Uterus (tissue), 3 donors: ENCODE measurements at regions not wholly inside any gene's neighbourhood (a gene's known extent, or its start where the extent isn't known, plus 50 kb on each side); places are given as distances from the start of the nearest gene placed in this dataset.

Experiments
- DNase-seq, 2 donors: peaks; one replicate each; pipeline ENCODE4 v3.0.0-alpha.2; 2019 to 2020
- H3K27ac ChIP-seq, 2 donors: fragments of 200-600 bp; sonication (generic); 1 replicate in 1 of 2; 2 replicates in 1 of 2; pipeline ENCODE4 v1.5.1; 2016 to 2018
- H3K27me3 ChIP-seq, 2 donors: fragments of 200-600 bp; sonication (generic); one replicate each; pipeline ENCODE4 v1.5.1; 2018 to 2019; ENCODE audit warnings: control low read depth in 1 of 2
- H3K36me3 ChIP-seq, 2 donors: fragments of 200-600 bp; sonication (generic); one replicate each; pipeline ENCODE4 v1.5.1; 2019; ENCODE audit warnings: control low read depth in 1 of 2
- H3K4me1 ChIP-seq, 2 donors: fragments of 200-600 bp; sonication (generic); one replicate each; pipeline ENCODE4 v1.5.1; 2018 to 2019; ENCODE audit warnings: control low read depth in 1 of 2
- H3K4me3 ChIP-seq, 2 donors: fragments of 200-600 bp; sonication (generic); 1 replicate in 1 of 2; 2 replicates in 1 of 2; pipeline ENCODE4 v1.5.1; 2018 to 2019; ENCODE audit warnings: mild to moderate bottlenecking in 1 of 2
- H3K9me3 ChIP-seq, 2 donors: fragments of 200-600 bp; sonication (generic); one replicate each; pipeline ENCODE4 v1.5.1; 2019; ENCODE audit warnings: control low read depth in 1 of 2
- POLR2A ChIP-seq, 2 donors: fragments of 450-650 bp; IDR thresholded peaks; one replicate each; pipeline ENCODE4 v1.6.1; 2016; ENCODE audit warnings: antibody characterized with exemption in 2 of 2, mild to moderate bottlenecking in 1 of 2, moderate library complexity in 1 of 2
- intact Hi-C: fragments of 100-400 bp; cut with DNase I; formaldehyde crosslinking; loops from one replicate; pipeline ENCODE4 v1.15.1; 2023; ENCODE audit warnings: low total_unique reads
- TF ChIP-seq, protein P1 (sequence below), 4 experiments: fragments of 200-600 bp in 2 of 4; fragments of 450-650 bp in 2 of 4; sonication (generic) in 2 of 4; IDR thresholded peaks; one replicate each; pipeline ENCODE4 v1.5.1; 2016 to 2019; ENCODE audit warnings: antibody characterized with exemption in 4 of 4, mild to moderate bottlenecking in 2 of 4, moderate library complexity in 1 of 4
- donor health status: DM: yes; HTN: yes; CAD: no.

DNA sequence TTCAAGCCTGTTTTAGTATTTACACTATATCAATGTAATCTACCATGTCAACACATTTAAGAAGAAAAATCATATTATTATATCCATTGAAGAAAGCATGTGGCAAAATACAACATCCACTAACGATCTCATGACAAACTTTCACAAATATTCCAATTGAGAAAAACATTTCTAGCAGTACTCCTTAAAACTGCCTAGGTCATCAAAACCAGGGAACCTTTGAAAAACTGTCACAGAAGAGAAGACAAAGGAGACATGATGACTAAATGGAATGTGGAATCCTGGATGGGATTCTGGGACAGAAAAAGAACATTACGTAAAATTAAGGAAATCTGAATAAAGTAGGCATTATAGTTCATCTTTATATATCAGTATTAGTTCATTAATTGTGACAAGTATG lies 1091.3 kb upstream of the CDH6 start:
- Histone ChIP-seq H3K4me1 (no peaks in the 10 kb centered on the region), H3K36me3 (no peaks in the 10 kb centered on the region), H3K4me3 (no peak overlapping the region), H3K27ac (no peak overlapping the region), H3K9me3 (no peaks in the 10 kb centered on the region), H3K27me3 (no peaks in the 10 kb centered on the region)
- DNase-seq, result no peak
- intact Hi-C loops, result no loop called here
- no peak for TF ChIP-seq POLR2A (IDR thresholded peaks at IDR 0.05)
- TF ChIP-seq, protein P1, sequence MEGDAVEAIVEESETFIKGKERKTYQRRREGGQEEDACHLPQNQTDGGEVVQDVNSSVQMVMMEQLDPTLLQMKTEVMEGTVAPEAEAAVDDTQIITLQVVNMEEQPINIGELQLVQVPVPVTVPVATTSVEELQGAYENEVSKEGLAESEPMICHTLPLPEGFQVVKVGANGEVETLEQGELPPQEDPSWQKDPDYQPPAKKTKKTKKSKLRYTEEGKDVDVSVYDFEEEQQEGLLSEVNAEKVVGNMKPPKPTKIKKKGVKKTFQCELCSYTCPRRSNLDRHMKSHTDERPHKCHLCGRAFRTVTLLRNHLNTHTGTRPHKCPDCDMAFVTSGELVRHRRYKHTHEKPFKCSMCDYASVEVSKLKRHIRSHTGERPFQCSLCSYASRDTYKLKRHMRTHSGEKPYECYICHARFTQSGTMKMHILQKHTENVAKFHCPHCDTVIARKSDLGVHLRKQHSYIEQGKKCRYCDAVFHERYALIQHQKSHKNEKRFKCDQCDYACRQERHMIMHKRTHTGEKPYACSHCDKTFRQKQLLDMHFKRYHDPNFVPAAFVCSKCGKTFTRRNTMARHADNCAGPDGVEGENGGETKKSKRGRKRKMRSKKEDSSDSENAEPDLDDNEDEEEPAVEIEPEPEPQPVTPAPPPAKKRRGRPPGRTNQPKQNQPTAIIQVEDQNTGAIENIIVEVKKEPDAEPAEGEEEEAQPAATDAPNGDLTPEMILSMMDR (IDR thresholded peaks at IDR 0.05), result no peak

DNA sequence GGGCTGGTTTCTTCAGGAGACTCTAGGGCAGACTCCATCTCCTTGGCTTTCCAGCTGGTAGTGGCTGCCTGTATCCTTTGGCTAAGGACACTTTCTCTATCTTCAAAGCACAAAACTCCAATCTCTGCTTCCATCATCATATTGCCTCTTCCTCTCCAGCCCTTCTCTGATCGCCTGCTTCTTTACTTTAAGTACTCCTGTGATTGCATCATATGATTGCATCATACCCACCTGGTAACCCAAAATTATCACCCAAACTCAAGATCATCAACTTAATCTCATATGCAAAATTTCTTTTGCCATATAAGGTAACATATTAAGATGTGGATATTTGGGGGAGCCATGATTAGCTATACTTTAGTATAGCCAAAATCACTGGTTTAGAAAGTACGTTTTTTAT lies 1092.6 kb upstream of the CDH6 start:
- no peak for DNase-seq
- intact Hi-C loops, result no loop called here
- Histone ChIP-seq H3K27ac (no peak overlapping the region), H3K4me3 (no peak overlapping the region), H3K4me1 (no peaks in the 10 kb centered on the region), H3K9me3 (no peaks in the 10 kb centered on the region), H3K27me3 (no peaks in the 10 kb centered on the region), H3K36me3 (no peaks in the 10 kb centered on the region)
- no peak for TF ChIP-seq POLR2A (IDR thresholded peaks at IDR 0.05)
- TF ChIP-seq, protein P1 (IDR thresholded peaks at IDR 0.05), result no peak

DNA sequence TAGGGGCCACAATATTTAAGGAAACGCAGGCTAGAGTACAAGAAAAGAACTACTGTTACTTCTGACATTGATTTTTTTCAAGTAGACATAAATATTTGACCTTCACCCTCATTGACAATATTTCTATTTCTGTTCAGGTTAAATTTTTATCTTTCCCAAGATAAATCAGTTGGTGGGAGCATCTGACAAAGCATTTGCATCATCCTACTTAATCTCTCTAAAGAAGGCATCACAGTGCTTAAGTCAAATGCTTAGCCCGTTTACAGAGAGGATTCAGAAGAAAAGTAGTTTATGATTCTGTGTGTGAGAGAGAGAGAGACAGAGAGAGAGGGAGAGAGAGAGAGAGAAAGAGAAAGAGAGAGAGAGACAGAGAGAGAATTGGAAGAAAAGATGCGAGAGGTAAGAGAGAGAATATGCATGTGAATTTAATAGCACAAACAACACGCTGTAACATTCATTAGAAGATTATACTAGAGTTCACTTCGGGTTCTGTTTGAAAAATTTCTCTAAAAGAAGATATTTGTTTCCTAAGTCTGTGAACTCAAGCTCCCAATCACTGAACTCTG lies 1093.3 kb upstream of the CDH6 start:
- TF ChIP-seq POLR2A (IDR thresholded peaks at IDR 0.05), result no peak
- TF ChIP-seq, protein P1 (IDR thresholded peaks at IDR 0.05), result no peak
- no peaks in the 10 kb centered on the region for H3K27me3 ChIP-seq
- no peak for DNase-seq
- no peaks in the 10 kb centered on the region for H3K4me1 ChIP-seq
- H3K36me3 ChIP-seq, result no peaks in the 10 kb centered on the region
- intact Hi-C loops, result no loop called here
- no peak overlapping the region for H3K27ac ChIP-seq
- H3K9me3 ChIP-seq, result no peaks in the 10 kb centered on the region
- H3K4me3 ChIP-seq, result no peak overlapping the region

DNA sequence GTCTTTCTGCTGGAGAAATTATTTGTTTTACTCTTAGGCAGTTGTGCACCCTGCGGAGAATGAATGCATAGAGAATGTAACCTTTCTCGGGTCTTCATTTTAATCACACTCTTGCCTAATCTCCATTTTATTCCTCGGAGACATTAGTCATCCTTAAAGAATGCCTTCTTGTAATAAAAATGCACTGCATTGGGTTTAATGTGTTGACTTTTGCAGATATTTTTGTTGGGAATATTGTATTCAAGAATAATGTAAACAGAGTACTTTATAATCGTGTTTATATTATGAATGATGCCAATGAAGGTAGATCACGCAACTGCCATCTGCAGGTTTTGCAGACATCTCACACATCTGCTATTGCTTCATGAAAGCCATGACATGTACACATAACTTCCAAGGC lies 1093.9 kb upstream of the CDH6 start:
- no peak overlapping the region for H3K4me3 ChIP-seq
- intact Hi-C loops, result no loop called here
- no peaks in the 10 kb centered on the region for H3K27me3 ChIP-seq
- H3K27ac ChIP-seq, result no peak overlapping the region
- H3K9me3 ChIP-seq, result no peaks in the 10 kb centered on the region
- no peaks in the 10 kb centered on the region for H3K4me1 ChIP-seq
- TF ChIP-seq POLR2A (IDR thresholded peaks at IDR 0.05), result no peak
- TF ChIP-seq, protein P1 (IDR thresholded peaks at IDR 0.05), result no peak
- H3K36me3 ChIP-seq, result no peaks in the 10 kb centered on the region
- no peak for DNase-seq

DNA sequence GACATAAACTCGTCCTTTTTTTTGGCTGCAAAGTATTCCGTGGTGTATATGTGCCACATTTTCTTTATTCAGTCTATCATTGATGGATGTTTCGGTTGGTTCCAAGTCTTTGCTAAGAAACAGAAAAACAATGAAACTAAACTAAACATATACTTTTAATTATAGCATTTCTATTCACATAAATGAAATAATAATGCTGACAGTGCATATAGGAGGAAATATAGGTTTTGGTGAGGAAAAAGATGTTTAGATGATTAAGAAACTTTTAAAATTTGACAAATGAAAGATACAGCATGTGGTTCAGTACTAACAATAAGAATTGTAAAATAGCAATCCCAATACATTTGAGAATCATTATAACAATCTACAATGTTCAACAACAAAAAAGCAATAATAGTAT lies 1094.5 kb upstream of the CDH6 start:
- intact Hi-C loops, result no loop called here
- no peak for DNase-seq
- TF ChIP-seq, protein P1 (IDR thresholded peaks at IDR 0.05), result no peak
- TF ChIP-seq POLR2A (IDR thresholded peaks at IDR 0.05), result no peak
- H3K36me3 ChIP-seq, result no peaks in the 10 kb centered on the region
- H3K27ac ChIP-seq, result no peak overlapping the region
- H3K27me3 ChIP-seq, result no peaks in the 10 kb centered on the region
- no peaks in the 10 kb centered on the region for H3K9me3 ChIP-seq
- H3K4me1 ChIP-seq, result no peaks in the 10 kb centered on the region
- no peak overlapping the region for H3K4me3 ChIP-seq
